GM18907 (cell line): ENCODE measurements at regions not wholly inside any gene's neighbourhood (a gene's known extent, or its start where the extent isn't known, plus 50 kb on each side); places are given as distances from the start of the nearest gene placed in this dataset.

Source experiments
- ATAC-seq: cut with Tn5 transposase; IDR thresholded peaks from one replicate; pipeline ENCODE4 v1.9.1; 2021; ENCODE audit warnings: mild to moderate bottlenecking, moderate library complexity; ENCODE audit not compliant: unreplicated experiment

DNA sequence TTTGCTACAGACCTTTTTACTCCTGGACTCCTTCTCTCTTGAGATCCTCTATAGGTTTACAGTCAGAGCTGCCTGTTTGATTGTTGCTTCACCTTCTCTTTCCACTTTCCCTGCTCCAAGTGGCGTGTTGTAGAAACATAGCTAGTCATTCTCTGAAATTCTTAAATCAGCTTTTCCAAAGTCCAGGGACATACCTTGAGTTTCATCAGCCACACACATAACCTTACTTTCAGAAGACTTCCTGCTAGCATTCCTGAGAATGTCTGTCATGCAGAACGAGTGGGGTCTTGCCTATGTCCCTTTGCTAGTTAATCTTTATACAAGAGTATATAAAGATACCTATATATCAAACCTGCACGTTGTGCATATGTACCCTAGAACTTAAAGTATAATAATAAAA lies 230.3 kb upstream of the ZNF462 start:
- ATAC-seq = no peak

DNA sequence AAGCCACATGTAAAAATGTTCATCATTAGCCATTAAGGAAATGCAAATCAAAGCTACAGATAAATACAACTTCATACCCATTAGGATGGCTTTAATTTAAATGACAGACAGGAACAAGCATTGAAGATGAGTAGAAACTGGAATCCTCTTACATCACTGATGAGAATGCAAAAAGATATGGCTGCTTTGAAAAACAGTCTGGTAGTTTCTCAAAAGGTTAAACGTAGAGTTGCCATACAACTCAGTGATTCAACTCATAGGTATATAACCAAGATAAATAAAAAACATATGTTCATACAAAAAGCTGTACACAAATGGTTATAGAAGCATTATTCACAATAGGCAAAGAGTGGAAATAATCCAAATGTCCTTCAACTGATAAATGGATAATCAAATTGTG lies 228.8 kb upstream of the ZNF462 start:
- ATAC-seq = no peak

DNA sequence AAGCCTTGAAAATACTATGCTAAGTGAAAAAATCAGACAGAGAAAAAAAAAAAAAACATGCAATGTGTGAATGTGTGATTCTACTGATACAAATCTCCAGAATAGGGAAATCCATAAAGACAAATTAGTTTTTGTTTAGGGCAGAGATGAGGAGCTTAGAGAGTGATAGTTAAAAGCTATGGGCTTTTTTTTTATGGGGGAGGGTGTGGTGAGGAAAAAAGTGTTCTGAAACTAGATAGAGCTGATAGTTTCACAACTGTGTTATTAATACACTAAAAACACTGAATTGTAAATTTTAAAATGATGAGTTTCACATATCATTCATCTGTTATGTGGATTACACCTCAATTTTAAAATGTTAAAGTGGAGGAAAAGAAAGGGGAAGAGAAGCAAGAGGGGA lies 228.3 kb upstream of the ZNF462 start:
- no peak for ATAC-seq

DNA sequence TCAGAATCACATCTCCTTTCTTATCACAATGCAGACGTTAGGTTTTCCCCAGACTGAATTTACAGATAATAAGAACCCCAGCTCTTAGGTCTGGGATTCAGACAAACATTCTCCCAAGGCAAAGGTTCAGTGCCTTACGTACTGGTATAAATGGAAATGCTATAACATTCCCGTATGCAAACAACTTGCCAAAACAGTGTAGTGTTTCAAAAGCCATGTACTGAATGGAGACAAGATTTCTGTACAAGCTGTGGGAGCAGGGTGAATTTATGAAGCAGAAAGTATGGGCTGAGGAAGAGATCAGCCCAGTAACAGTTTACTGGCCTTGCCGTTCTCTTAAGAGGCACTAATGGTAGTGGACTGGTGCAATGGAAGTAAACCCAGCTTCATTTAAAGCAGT lies 225.5 kb upstream of the ZNF462 start:
- ATAC-seq = no peak

DNA sequence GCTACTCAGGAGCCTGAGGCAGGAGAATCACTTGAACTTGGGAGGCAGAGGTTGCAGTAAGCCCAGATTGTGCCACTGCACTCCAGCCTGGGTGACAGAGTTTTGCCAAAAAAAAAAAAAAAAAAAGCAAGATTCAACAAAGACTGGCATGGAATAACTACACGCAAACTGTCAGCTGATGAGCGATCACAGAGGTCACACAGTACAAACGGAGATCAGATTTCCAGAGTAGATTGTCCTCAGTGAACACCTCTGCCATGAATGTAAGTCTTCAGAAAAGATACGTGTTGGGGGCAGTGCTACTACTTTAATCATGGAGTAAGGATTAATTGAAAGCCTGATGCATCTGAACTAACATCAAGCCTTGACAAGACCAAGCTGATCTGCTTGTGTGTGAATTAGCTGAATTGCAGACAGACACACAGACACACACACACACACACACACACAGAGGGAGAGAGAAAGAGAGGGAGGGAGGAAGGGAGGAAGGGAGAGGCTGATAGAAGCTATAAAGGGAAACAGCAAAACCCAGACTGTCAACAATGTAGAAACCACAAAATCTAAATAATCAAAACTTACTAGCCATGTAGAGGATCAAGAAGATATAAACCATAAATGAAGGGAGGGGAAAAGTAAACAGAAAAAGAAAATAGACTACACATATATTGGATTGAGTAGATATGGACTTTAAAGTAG lies 222.9 kb upstream of the ZNF462 start:
- no peak for ATAC-seq

DNA sequence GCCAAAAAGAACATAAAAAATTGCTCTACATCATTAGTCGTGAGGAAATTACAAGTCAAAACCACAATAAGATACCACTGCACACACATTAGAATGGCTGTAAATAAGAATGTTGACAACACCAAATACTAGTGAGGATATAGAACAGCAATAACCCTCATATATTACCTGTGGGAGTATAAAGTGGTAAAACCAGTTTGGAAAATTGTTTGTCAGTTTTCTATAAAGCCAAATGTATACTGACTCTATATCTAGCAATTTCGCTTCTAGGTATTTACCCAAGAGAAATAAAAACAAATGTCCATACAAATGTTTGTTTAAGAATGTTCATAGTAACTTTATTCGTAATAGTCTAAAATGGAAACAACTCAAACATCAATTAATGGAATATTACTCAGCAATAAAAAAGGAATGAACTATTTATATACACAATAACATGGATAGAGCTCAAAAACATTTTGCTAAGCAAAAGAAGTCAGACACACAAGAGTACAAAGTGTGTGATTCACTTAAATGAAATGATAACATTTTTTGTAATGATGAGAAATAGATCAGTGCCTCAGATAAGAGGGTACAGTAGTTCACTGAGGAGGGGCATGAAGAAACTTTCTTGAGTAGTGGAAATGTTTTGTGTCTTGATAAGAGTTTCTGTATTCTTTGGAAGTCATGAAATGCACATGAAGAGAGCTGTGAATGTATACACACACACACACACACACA lies 219.6 kb upstream of the ZNF462 start:
- no peak for ATAC-seq

DNA sequence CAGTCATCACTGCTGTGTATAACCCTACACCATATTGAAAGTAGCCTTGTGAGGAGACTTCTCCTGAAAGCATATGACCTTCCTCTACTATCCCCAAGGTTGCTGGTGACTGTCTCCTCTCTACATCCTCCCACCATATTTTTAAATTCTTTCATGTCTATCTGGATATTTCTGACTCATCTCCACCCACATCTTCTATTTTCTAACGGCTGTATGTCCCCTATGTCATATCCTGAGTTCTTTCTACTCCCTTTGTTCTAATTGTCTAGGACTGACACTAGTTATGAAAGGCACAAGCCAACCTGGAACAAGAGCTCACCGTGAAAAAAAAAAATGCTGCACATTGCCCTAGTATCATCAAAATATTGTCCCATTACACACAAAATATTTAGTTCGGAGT lies 218.3 kb upstream of the ZNF462 start:
- ATAC-seq = no peak

DNA sequence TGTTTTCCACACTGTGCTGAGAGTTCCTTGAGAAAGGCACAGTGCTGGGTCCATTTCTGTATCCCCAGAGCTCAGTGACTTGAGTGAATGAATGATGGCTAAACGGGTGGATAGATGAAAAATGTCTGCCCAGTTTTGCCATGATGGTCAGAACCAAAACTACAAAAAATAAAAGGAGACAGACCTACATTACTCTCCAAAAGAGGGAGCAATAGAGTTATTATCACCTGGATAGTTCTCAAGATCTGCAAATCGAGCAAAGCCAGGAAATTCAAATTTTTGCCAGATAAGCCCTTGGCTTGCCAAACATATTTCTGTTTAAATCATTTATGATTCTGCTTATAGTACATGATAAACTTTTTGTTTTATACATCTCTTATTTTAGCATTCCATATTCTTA lies 214.2 kb upstream of the ZNF462 start:
- no peak for ATAC-seq

DNA sequence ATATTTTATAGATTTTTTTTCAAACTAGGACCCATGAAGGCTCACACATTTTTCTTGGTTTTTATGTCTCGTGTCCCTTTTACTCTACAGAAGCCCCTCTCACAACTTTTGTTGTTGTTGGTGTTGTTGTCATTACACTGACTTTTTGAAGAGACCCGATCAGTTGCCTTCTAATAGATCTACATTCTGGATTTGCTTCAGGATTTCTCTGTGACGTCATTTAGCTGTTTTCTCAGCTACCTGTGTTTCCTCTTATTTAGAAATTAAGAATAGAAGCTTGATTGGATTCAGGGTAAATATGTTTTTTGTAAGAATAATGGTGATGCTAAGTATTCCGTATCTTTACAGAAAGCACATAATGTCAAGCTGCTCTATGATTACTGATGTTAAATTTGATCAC lies 213.3 kb upstream of the ZNF462 start:
- no peak for ATAC-seq

DNA sequence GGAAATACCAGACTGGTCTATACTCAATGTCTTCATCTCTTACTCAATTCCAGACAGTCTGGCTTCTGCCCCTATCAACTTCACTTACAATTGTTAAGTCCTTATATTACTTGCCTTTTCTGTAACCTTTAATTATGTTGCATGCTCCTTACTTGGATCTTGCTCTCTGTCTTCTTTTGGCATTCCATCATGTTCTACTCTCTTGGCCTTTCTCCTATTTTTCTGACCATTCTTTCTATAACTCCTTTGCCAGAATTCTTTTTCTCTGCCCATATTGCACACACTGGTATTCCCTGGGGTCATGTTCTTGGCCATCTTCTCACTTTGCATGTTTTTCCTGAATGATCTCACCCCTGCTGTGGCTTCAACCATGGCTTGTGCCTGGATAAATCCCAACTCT lies 209.8 kb upstream of the ZNF462 start:
- ATAC-seq = no peak

DNA sequence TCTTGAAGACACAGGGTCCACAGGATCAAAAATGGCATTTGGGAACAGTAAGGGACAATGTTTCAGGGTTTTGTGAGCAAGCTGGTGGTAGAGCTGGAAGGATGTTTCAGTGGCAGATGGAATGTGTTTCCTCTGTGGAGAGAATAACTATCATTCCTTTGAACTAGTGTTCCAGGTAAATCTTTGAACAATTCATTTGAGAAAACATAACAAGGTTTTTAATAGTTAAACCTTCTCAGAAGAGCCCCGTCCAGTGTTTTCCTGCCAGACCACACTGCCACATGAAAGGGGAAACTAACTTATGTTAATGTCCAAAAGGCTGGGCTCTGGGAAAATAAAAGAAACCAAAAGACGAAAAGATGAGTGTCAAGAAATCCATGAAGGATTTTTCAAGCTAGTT lies 207.0 kb upstream of the ZNF462 start:
- no peak for ATAC-seq

DNA sequence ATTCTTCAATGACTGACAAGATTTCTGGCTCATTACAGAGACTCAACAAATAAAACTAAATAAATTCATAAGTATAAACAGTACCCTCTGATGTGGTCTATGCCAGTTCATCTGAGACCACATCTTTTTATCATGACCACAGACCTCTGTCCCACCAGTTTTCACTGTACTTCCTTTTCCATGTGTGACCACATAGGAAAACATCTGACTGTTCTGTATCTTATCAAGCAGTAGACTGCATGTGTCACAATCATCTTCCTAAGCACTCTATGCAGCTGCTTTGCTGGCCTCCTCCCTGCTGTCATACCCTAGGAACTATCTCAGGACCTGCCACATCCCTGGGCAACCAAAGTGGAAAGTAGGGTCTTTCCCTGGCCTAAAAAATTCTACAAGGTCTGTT lies 205.0 kb upstream of the ZNF462 start:
- no peak for ATAC-seq

DNA sequence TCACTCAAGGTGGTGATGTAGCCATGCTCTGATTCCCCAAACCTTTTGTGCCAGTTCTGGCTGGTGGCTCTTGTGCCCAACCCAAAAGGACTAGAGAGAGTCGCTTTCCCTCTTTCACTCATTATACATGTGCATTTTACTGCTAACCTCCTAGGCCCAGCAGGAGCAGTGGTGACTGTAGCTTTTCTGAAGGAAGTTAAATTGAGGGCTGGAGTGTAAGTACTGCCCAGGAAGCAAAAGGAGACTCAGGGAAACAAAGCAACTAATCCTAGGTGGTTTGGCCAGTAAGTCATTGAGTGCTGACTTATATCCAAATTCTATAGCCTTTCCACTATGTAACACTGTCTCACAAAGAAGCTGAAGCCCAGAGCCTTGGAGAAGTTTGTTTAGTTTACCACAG lies 194.4 kb upstream of the ZNF462 start:
- no peak for ATAC-seq

DNA sequence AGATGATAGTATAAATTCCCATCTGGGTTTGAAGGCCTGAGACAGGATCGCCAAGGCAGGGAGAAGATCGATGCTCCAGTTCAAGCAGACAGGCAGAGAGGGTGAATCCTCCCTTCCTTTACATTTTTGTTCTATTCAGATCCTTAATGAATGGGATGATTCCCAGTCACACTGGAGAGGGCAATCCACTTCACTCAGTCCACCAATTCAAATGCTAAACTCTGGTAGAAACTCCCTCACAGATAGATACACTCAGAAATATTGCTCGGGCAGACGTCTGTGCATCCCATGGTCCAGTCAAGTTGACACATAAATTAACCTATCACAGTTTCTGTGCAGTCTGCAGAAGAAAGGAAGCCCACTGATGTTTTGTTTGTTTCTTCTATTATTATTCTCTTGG lies 193.1 kb upstream of the ZNF462 start:
- ATAC-seq = no peak

DNA sequence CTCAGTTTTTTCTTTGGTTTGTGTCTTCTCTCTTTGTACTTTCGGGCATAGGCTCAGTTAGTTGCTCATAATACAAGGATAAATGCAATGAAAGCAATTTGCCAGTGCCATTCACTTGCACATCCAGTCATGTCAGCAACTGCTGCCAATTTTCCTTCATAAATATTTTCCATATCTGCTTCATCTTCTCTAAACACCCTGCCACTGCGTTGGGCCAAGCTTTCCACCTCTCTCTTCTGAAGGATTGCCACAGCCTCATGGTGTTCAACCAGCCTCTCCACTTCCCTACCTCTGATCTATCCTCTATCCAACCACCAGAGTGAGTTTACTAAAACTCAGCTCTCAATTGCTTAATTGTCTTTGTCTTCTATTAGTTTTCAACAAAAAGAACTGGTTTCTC lies 192.5 kb upstream of the ZNF462 start:
- ATAC-seq = no peak

DNA sequence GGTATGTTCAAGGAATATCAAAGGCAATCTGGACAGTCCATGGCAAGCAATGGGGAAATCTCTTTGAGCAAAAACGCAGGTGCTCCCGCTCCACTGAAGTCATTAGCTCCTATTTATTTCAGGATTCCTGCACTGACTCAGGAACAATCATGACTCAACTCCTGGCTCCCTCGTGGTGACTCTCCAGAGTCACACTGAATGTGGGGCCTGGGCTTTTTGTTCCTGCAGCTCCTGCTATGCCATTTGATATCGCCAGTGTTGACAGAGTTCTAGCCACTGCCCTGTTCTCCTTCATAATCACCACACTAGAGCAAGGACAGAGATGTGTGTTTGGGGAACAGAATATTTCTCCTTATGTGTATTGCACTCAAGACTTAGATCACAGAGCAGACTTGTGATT lies 187.2 kb upstream of the ZNF462 start:
- no peak for ATAC-seq

DNA sequence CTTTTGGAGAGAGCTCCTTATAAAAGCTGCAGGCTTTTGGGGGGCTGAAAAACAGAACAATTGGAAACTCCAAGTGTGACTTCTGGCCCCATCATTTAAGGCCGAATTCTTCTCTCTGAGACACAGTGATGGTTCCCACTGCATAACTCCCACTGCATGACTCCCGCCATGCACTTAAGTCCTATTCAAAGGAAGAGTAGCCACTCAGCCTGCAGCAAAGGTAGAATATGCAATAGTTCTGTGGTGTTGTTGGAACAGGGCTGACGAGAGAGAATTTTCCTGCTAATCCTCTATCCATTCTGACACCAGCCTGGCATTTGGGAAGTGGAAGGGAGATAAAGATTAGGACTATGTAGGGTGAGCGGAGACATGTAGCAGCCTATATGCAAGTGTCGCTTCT lies 185.6 kb upstream of the ZNF462 start:
- no peak for ATAC-seq

DNA sequence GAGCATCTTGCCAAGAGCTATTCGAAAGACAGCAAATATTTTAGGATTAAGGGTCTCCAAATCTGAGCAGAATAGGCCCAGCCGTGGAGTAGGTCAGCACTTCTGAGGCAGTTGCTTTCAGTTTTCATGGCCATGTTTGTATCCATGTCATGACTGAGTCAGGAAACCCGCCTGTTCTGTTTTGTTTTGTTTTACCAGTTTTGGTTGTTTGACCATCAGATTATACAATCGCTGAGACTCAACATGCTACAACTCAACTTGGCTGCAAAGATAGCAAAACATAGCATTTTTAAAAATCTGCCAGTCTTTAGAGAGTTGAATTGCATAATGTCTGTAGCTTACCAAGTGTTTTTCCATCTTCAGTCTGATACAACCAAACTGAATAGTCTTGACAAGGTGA lies 185.1 kb upstream of the ZNF462 start:
- no peak for ATAC-seq

DNA sequence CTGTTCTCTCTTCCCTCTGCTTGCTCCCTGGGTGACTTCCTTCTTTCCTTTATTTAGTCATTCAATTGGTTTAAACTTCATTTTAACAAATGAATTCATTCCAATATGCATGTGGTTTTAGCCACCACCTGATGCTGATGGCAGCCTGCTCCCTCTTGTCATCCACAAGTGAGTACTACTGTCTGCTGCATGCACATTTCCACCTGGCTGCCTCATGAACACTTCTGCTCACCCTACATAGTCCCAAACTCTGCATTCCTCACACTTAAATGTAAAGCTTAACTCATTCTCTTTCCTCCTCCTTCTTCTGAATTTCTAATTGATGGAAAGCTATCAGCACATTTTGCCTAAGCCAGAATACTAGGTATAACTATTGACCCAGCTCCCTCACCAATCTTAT lies 184.7 kb upstream of the ZNF462 start:
- ATAC-seq = no peak

DNA sequence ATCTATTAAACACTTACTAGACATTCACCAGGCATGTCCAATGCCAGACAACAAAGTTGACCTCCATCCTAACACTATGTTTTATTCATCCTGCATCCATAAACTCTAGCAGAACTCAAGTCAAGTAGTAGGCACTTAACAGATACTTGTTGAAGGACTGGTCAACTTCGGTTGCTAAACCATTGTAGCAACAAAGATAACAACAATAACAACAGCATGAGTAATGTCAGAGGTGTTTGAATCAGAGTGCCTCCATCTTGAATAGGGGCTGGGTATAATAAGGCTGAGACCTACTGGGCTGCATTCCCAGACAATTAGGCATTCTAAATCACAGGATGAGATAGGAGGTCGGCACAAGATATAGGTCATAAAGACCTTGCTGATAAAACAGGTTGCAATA lies 180.5 kb upstream of the ZNF462 start:
- no peak for ATAC-seq

DNA sequence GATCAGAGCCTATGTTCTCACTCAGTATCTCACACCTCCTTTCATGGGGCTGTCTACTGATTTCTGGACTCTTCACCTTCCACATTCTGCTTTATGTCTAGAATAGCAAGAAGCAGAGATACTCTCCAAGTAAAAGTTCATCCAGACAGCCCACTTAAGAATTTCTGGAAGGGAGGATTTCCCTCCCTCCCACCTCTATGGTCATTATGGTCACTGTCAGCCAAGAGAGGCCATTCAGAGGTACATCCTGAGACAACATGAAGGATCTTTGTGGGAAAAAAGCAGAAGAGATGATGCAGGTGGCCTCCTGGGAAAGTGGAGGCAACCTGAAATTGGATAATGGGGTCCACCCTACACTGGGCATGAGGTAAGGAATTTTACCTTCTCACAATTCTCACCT lies 179.5 kb upstream of the ZNF462 start:
- ATAC-seq = no peak

DNA sequence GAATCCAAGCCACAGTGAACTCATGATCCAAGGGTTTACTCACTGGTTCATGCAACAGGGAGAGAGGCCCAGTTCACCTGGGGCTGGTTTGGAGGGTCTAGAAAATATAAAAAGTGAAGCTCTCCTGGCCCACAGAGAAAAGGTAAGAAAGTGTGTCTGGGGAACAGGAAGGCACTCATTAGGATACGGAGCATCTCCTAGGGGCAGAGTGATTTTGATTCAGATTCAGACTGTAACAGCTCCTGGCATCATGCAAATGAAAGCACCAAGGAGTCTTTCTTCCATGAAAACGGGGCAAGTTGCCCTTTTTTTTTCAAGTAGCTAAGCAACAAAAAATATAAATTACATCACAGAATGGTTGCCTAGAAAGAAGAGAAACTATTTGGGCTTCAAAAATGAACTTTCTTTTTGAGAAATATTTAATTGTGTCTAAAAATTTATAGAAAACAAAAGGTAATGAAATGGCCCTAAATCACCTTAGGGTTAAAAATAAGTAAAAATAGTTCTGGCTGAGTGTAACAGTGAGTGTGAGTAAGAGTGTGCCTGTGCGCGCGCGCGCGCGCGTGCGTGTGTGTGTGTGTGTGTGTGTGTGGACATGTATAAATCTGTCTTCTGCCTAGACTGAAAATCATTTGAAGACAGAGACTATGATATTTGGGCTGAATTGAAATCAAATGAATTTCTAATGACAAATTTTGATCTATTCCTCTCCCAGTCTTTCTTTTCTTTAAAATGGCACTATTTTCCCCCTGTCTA lies 177.8 kb upstream of the ZNF462 start:
- no peak for ATAC-seq
